ENCODE measurements at regions not wholly inside any gene's neighbourhood (a gene's known extent, or its start where the extent isn't known, plus 50 kb on each side); places are given as distances from the start of the nearest gene placed in this dataset.
"Not testable (repeated sequence)": the region's sequence is repeated elsewhere in the genome, so short reads cannot be mapped to it uniquely, and the experiment has no call there.

DNA sequence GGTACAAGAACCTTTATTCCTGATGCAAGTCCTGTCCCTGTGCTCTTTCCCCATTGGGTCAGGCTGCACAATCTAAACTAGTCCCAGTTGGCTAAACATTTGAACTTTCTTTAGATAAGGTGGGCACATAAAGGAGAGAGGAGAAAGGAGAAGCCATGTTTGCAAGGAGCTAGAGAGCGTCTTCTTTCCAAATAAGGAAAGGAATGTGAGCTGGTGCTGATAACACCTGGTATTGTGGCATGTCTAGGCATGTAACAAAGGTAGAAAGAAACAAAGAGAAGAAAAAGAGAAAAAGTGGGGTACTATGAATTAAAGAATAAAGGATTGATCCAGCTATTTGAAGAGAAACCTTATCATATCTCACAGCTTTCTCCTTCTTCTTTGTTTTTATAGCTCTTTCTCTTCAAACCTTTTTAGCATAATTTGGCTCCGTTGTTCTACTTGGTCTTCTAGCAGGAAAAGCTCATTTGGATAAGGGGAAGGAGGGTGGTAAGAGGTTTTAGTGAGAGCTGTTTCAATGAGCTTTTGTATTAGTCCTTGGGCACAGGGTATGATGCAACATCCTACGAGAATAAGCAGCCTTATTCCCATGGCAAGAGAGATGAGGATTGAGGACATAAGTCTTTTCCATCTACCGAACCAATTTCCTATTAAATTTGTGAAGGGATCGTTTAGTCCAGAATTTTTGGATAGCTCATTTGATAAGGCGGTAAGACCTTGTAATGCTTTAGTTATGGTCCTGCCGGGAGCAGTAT lies 415.5 kb upstream of the MAN1A1 start:
- Histone ChIP-seq H3K36me3 (ENCODE audit: low read depth) (no peaks in the 10 kb centered on the region), H3K4me3 (no peak overlapping the region), H3K9me3 (no peaks in the 10 kb centered on the region), H3K4me1 (ENCODE audit: low read depth) (no peaks in the 10 kb centered on the region)
- DNase-seq (no peak), ATAC-seq (no peak)
- TF ChIP-seq, protein P1, sequence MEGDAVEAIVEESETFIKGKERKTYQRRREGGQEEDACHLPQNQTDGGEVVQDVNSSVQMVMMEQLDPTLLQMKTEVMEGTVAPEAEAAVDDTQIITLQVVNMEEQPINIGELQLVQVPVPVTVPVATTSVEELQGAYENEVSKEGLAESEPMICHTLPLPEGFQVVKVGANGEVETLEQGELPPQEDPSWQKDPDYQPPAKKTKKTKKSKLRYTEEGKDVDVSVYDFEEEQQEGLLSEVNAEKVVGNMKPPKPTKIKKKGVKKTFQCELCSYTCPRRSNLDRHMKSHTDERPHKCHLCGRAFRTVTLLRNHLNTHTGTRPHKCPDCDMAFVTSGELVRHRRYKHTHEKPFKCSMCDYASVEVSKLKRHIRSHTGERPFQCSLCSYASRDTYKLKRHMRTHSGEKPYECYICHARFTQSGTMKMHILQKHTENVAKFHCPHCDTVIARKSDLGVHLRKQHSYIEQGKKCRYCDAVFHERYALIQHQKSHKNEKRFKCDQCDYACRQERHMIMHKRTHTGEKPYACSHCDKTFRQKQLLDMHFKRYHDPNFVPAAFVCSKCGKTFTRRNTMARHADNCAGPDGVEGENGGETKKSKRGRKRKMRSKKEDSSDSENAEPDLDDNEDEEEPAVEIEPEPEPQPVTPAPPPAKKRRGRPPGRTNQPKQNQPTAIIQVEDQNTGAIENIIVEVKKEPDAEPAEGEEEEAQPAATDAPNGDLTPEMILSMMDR (IDR thresholded peaks at IDR 0.05) = no peak
- intact Hi-C loops (cut with DNase I, micrococcal nuclease) = no loop called here

DNA sequence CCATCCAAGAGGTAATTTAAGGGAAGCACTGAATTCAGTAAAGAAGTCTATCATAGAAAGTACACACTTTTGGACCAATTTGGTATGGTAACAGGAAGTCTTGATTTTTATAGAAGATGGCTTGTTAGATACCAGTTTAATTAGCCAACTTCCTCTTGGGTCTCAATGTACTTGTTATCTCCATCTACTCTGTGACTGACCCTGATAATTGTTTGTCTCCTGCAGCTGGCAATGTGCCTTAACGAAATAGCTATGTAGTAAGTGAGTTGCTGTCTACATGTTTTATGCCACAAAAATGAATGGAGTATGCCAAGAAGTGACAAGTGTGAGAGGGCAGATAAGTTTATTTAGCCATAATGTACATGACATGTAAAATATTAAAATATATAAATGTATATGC lies 410.5 kb upstream of the MAN1A1 start:
- Histone ChIP-seq H3K4me1 (ENCODE audit: low read depth) (no peaks in the 10 kb centered on the region), H3K36me3 (ENCODE audit: low read depth) (no peaks in the 10 kb centered on the region), H3K9me3 (no peaks in the 10 kb centered on the region), H3K4me3 (no peak overlapping the region)
- TF ChIP-seq, protein P1 (IDR thresholded peaks at IDR 0.05) = no peak
- intact Hi-C loops (cut with DNase I, micrococcal nuclease) = no loop called here
- no peak for ATAC-seq
- DNase-seq = no peak

DNA sequence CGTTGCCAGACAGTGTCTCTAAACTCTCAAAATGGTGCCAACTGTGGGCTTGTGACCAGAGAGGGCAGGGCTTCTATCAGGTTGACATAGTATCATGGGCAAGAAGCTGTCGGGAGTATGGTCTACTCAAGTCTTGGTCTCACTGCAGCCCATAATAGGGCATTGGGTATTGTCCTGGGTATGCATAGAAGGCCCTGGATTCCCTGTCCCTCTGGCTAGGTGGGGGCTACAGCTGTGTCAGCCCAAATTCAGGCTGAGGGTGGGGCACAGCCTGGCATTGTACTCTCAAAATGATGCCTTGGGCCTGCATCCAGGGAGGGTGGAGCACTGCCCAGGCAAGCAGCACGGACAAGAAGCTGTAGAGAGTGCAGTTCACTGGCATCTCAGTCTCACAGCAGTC lies 408.8 kb upstream of the MAN1A1 start:
- Histone ChIP-seq H3K4me3 (no peak overlapping the region), H3K36me3 (ENCODE audit: low read depth) (no peaks in the 10 kb centered on the region), H3K4me1 (ENCODE audit: low read depth) (no peaks in the 10 kb centered on the region), H3K9me3 (no peaks in the 10 kb centered on the region)
- TF ChIP-seq, protein P1 (IDR thresholded peaks at IDR 0.05) = no peak
- no peak for DNase-seq
- intact Hi-C loops (cut with DNase I, micrococcal nuclease) = no loop called here
- no peak for ATAC-seq

DNA sequence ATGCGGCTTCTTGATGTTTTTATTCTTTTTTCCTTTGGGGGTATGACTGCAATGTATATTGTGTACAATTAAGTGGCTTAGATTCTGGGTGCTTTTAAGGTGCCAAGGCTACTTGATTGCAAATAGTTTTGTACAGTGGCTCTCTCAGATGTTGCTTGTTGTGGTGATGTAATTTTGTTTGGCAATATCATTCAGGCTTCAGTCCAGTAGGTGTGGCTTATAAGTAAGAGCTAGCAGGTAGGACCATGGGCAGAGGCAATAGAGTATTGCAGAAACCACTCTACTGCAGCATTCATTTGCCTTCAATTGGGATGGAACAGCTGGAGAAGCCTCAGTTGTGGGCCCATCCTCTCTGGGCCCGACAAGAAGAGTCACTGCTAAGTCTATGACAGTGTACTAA lies 407.9 kb upstream of the MAN1A1 start:
- no peak for ATAC-seq
- intact Hi-C loops (cut with DNase I, micrococcal nuclease) = no loop called here

DNA sequence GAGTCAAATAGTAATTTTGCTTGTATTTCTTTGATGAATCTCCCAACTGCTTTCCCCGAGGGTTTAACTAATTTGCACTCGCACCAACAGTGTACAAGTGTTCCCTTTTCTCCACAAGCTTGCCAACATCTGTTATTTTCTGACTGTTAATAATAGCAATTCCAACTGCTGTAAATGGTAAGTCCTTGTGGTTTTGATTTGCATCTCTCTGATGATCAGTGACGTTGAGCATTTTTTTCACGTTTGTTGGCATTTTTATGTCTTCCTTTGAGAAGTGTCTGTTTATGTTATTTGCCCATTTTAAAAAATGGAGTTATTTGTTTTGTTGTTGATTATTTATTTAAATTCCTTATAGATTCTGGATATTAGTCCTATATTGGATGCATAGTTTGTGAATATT lies 399.8 kb upstream of the MAN1A1 start:
- no peak overlapping the region for H3K4me3 ChIP-seq
- intact Hi-C loops (cut with DNase I, micrococcal nuclease) = loop anchor here in 1 of 2 donors (10.0 kb wide), 1 partner anchor 605 kb away; no protein-coding TSS in a partner anchor
- TF ChIP-seq, protein P1 (IDR thresholded peaks at IDR 0.05) = no peak
- no peaks in the 10 kb centered on the region for H3K4me1 ChIP-seq (ENCODE audit: low read depth)
- ATAC-seq = no peak
- no peaks in the 10 kb centered on the region for H3K9me3 ChIP-seq
- no peak for DNase-seq
- no peaks in the 10 kb centered on the region for H3K36me3 ChIP-seq (ENCODE audit: low read depth)

More for the DNA sequence above, 407.9 kb upstream of the MAN1A1 start:
- Histone ChIP-seq H3K4me1 (ENCODE audit: low read depth) (no peaks in the 10 kb centered on the region), H3K9me3 (no peaks in the 10 kb centered on the region), H3K4me3 (no peak overlapping the region), H3K36me3 (ENCODE audit: low read depth) (no peaks in the 10 kb centered on the region)
- TF ChIP-seq, protein P1 (IDR thresholded peaks at IDR 0.05) = no peak
- no peak for DNase-seq

DNA sequence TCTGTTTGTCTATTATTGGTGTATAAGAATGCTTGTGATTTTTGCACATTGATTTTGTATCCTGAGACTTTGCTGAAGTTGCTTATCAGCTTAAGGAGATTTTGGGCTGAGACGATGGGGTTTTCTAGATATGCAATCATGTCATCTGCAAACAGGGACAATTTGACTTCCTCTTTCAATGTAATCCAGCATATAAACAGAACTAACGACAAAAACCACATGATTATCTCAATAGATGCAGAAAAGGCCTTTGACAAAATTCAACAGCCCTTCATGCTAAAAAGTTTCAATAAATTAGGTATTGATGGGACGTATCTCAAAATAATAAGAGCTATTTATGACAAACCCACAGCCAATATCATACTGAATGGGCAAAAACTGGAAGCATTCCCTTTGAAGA lies 399.0 kb upstream of the MAN1A1 start:
- H3K4me3 ChIP-seq; ATAC-seq; H3K4me1 ChIP-seq (ENCODE audit: low read depth); H3K36me3 ChIP-seq (ENCODE audit: low read depth); DNase-seq; H3K9me3 ChIP-seq: not testable (repeated sequence)
- intact Hi-C loops (cut with DNase I, micrococcal nuclease) = loop anchor here in 1 of 2 donors (10.0 kb wide), 1 partner anchor 606 kb away; no protein-coding TSS in a partner anchor
